Hematopoietic multipotent progenitor cell treated with erythropoietin and hydrocortisone succinate and interleukin-3 and kit ligand, for 8 days (in vitro differentiated cells): ENCODE measurements at regions not wholly inside any gene's neighbourhood (a gene's known extent, or its start where the extent isn't known, plus 50 kb on each side); places are given as distances from the start of the nearest gene placed in this dataset.

Experiments
- DNase-seq: peaks from one replicate; pipeline ENCODE4 v3.0.0-alpha.2; 2015

GRCh38 chr6:56005426-56005825 lies 130.0 kb upstream of the BMP5 start:
- no peak for DNase-seq

DNA sequence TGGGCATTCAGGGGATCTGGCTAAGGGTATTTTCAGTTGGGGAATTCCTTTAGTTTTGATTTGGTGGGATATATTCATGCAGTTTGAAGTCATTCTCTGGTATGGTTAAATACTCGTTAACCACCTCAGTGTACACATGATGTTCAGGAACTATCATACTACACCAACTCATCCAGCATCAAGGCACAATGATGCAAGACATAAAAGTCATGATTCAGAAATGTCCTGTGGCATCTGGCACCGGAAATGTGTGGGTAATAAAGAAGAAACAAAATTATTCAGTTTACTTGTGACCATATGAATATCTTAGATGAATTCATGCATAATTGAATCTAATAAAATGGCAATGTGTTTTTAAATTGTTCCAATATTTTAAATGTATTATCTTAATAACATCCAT lies 129.0 kb upstream of the BMP5 start:
- DNase-seq: no peak

GRCh38 chr6:56003616-56004015 lies 128.2 kb upstream of the BMP5 start:
- no peak for DNase-seq

DNA sequence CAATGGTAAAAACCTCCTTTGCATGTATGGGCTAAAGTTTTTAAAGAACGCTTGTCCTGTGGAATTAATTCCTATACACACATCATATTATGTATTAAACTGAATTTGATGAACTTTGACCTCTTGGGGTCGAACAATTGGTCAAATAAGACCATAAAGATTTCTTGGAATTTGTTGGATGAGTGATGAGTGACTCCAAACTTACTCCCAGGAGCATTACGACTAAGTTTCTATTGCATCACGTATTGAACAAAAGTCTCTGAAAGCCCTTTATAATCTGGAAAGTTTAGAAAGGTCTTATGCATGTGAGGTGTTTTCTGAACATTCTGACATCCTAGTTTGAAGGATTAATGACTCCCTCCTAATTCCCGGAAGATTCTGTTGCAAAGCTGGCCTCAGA lies 126.9 kb upstream of the BMP5 start:
- DNase-seq: no peak

DNA sequence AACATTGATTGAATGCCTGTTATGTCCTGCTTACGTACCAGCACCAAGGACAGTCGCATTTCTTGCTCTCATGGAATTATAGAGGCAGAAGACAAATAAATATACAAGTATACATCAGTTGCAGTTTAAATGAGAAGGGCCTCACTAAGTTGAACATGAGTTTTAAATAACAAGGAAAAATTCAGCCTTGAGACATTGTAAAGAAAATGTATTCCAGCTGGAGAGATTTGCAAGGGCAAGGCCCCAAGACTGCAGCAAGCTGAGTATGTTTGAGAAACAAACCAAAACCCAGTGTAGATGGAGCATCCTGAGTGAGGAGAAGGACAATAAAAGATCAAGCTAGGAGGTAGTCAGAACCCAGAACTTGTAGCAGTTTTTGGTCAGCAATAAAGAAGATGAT lies 123.2 kb upstream of the BMP5 start:
- DNase-seq: no peak

- no peak for DNase-seq
Observed at GRCh38 chr6:55997223-55997874, 122.0 kb upstream of the BMP5 start.

- DNase-seq: no peak
Observed at GRCh38 chr6:55994531-55994930, 119.1 kb upstream of the BMP5 start.

DNA sequence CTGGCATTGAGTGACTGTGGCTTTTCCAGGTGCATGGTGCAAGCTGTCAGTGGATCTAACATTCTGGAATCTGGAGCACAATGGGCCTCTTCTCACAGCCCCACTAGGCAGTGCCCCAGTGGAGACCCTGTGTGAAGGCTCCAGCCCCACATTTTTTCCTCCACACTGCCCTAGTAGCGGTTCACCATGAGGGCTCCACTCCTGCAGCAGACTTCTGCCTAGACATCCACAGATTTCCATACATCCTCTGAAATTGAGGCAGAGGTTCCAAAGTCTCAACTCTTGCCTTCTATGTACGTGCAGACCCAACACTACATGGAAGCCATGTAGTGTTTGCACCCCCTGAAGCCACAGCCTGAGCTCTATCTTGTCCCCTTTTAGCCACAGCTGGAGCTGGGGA lies 118.0 kb upstream of the BMP5 start:
- no peak for DNase-seq

- DNase-seq: no peak
Observed at GRCh38 chr6:55992546-55992945, 117.2 kb upstream of the BMP5 start.

DNA sequence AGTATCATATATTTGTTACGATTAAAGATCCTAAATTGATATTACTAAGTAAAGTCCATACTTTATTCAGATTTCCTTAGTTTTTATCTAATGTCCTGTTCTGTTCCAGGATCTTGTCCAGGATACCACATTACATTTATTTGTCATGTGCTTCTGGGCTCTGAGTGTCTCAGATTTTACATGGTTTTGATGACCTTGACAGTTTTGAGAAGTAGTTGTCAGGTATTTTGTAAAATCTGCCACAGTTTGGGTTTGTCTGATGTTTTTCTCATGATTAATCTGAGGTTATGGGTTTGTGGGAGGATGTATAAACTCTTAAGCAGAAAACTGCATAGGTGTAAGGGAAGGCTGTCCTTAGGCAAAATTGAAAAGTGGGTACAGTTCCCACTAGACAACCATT lies 109.9 kb upstream of the BMP5 start:
- no peak for DNase-seq

DNA sequence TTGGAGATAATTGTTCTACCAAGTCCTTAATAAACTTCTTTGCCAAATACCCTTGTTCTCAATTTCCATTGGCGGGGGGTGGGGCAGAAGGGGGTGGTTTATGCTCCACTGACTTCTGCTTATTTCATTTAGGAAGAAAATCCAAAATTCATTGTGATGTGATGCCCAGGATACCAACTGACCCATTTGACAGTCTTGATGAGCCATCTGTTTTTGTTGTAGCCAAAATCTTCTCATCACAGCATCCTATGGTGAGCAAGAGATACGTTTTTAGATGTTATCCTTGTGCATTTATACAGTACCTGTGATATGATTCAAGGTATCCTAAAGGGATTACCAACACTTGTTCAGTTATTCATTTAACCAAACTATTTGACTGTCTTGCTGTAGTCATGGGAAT lies 108.5 kb upstream of the BMP5 start:
- DNase-seq: no peak

DNA sequence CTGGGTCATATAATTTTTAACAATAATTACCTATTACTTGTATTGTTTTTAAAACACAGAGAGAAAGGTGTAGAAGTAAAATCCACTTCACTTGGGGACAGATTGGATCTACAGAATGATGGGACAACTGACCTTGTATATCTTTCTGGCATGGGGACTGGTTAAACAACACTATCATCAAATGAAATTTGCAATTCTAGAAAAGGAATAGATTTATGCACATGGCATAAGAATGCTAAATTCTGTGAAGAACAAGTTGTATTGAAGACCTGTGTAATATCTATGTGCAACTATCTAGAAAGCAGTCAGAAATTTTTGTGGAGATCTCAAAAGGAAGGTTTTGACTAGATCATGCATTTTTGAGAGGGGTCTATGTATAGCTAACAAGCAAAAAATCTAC lies 106.3 kb upstream of the BMP5 start:
- DNase-seq: no peak

- DNase-seq: peak; percentile 43
Observed at GRCh38 chr6:55980627-55981211, 105.3 kb upstream of the BMP5 start.

GRCh38 chr6:55979526-55979925 lies 104.1 kb upstream of the BMP5 start:
- no peak for DNase-seq

- DNase-seq: no peak
Observed at GRCh38 chr6:55977959-55978665, 102.7 kb upstream of the BMP5 start.

- no peak for DNase-seq
Observed at GRCh38 chr6:55974688-55975087, 99.3 kb upstream of the BMP5 start.

DNA sequence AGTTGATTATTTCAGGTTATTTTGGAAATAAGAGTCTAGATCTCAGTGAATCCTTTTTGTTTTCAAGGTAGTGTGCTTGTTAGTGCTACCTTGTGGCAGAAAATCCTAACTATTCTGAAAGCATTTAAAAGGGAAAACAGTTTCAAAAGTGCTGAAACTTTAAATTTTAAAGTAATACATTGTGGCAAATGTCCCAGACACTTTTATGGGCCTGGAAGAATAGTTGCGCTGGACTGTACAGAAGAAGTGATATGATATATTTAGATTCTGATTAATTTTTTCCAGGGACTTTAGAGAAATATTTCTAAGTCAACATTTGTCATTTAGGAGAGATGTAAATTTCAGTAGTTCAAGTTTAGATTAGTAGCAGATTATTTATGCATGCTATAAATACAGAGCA lies 96.7 kb upstream of the BMP5 start:
- no peak for DNase-seq

GRCh38 chr6:55969526-55969925 lies 94.1 kb upstream of the BMP5 start:
- DNase-seq: no peak

DNA sequence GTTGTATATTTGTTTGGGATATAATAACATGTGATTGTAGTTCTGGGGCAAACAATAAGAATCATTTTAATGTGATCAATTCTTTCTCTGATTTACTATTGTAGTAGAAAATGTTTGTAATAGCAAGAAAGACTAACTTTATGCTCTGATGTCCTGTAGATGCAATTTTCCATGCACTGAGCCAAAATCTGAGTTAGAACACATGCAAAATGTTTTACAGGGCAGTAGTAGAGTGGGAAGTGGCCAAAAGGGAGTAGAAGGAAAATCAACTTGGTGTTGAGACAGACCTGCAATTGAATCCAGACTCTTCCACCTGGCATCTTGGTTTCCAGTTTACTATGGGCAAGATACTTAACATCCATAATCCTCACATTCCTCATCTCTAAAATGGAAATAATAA lies 93.5 kb upstream of the BMP5 start:
- no peak for DNase-seq

DNA sequence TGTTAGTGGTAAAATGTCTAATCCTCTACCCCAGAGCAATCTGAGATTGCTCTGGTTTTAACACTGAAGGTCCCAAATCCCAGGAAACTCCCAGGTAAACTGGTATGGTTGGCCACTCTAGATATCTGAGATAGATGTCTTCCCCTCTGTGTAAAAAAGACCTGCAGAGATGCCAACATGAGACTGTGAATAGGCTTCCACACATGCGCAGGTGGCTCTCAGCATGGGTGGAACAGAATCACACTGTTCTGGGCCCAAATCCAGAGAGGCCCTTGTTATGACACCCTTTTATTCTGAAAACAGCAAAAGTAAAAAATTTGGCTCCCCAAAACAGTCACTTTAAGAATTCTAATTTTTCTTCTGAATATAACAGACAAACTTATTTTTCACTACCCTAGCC lies 88.7 kb upstream of the BMP5 start:
- no peak for DNase-seq

DNA sequence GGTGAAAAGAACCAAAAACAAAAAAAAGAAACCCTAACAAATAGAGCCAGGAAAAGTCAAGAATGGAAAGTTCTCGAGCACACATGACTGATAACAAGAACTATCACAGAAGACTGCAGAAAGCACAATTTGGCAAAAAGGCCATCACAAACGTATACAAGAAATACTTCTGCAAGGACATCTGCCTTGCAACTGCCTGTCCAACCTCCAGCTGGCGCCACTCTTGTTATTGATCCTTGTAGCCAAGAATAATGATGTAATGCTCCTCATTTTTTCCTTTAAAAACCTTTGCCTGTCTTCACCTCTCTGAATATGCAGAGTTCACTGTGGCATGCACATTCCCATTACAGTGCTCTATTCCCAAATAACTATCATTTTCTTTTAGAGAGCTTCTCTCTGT lies 87.9 kb upstream of the BMP5 start:
- peak; percentile 5 for DNase-seq

GRCh38 chr6:55960344-55960743 lies 85.0 kb upstream of the BMP5 start:
- no peak for DNase-seq

DNA sequence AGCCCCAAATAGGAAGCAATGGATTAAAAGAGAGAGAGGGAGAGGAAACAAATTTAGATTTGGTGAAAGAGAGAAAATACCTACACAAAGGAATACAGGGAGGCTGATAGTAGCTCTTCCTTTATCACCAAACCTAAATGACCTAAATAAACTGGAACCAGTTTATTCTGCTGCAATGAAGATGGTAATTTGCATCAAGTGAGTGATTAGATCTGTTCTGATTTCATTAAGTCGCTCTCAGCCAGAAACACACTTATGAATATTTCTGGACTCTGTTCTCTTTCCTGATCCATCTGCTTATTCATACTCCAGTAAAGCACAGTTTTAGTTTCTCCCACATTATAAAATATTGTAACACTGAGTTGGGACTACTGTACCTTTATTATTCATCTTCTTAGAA lies 83.4 kb upstream of the BMP5 start:
- DNase-seq: no peak

- no peak for DNase-seq
Observed at GRCh38 chr6:55957961-55958422, 82.6 kb upstream of the BMP5 start.

- no peak for DNase-seq
Observed at GRCh38 chr6:55955684-55956083, 80.3 kb upstream of the BMP5 start.
